IPS DF 4.7 (cell line): ENCODE measurements at regions not wholly inside any gene's neighbourhood (a gene's known extent, or its start where the extent isn't known, plus 50 kb on each side); places are given as distances from the start of the nearest gene placed in this dataset.

Source experiments
- DNase-seq: peaks from one replicate; pipeline ENCODE4 v3.0.0-alpha.2; 2013; ENCODE audit warnings: low spot score; ENCODE audit errors: extremely low read depth

DNA sequence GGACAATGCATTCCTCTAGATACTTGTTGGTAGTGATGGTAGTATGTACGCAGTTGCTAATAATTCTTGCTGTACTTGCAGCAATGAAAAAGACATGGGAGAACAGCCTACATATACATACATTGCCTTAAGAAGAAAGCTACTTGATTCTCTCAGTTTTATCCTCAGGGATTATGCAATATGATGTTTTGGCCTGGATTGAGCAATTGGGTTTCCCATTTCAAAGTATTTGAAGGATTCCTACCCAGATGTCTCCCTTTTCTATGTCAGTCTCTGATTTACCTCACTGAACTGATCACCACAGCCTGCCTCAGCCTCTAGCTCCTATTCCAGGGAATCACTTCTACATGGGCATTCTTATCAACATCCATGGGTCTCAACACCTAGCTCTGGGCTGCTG, 210.1 kb upstream of the CDH10 start:
- no peak for DNase-seq

DNA sequence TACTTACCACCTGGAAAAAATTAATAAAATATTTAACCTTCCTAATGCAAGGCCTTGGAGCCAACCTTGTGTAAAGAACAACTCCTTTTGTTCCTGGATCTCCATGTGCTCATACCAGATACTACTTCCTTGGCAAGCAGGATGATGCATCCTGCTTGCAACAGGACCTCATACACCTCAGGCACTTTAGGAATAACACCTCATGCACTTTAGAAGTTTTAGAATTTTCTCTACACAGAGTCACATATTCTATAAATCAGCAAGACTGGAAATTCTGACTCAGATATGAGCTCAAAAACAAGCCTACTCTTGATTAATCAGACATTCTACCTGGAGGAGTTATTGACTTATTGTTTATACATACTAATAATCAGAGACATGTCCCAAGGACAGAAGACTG, 209.6 kb upstream of the CDH10 start:
- no peak for DNase-seq

DNA sequence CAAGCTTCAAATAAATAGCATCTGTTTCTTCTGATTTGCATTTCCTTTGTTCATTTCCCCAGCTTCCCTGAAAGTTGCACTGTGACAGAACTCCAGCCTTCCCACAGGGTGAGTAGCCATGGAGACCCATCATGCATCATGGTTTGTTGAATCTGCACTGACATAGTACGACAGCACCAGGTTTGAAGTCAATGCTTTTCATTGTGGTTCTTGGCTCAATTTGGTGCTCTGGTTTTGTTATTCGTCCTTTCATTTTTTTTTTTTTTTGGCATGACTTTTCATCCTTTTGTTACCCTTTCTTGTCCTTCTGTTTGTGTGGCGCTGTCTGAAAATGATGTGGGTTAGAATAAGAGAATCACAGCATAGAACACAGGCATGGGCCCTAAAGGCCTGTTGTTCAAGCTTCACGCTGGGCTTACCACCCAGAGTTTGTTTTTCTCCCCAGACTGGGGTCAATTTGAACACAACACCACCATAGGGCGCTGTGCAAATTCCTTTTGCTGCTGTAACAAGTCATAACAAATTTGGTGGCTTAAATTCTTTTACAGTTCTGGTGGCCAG, 206.2 kb upstream of the CDH10 start:
- DNase-seq = no peak

DNA sequence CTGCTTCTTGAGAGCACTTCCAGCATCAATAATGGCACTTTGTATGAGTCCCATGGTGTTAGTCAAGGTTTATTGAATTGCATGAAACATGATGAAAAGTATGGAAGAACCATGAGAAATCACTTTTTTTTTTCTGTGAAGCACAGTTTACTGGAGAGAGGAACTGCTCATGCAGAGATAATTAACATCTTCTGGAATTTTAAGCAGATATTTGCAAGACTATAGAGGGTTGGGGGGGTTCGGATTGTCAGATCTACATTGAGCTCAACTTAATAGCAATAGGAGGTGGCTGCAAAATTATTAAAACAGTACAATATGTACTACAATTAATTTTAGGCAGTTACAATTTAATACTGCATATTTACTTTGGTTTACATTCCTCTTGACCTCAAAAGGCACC, 204.4 kb upstream of the CDH10 start:
- no peak for DNase-seq

DNA sequence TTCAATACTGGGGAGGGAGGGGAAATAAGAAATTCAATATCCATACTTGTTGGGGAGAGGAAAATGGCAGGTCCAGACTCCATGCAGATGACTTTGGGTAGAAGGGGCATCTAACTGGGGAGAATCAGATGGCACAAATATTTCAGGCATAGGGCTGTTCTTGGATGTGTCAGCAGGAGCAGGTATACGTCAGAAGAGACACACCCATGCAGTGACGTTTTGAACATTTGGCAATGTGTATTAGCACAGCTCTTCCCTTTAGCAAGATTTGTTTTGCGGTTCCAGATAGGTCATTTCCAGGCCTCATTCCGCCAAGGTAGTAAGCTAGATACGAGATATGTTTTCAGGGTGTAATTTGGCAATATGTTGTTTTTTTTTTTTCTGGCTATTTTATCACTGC, 187.2 kb upstream of the CDH10 start:
- no peak for DNase-seq

DNA sequence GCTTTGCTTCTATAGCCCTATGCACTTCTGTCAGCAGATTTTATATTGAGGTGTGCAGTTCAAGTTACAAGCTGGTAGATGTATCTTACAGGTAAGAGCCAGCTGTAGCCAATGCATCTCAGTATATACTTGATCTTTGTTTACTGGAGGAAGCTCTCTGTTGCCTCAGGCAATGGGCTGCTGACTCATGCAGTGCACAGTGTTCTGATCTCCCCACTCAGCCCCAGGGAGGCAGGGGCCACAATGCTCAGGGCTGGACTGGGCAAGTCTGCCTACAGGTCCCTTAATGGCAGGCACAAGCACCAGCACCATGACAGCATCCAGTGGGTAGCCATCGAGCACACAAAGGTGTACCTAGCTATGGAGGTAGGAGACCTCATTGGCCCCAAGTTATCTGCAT, 178.8 kb upstream of the CDH10 start:
- DNase-seq = no peak

DNA sequence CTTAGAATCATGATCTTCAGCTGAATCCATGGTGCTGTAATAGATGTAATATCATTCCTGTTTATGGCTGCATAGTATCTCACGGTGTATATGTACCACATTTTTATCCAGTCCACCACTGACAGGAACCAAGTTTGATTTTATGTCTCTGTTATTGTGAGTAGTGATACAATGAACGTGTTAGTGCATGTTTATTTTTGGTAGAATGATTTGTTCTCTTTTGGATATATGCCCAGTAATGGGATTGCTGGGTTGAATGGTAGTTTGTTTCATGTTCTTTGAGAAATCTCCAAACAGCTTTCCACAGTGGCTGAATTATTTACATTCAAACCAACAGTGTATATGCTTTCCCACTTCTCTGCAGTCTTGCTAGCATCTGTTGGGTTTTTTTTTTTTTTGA, 175.1 kb upstream of the CDH10 start:
- no peak for DNase-seq

DNA sequence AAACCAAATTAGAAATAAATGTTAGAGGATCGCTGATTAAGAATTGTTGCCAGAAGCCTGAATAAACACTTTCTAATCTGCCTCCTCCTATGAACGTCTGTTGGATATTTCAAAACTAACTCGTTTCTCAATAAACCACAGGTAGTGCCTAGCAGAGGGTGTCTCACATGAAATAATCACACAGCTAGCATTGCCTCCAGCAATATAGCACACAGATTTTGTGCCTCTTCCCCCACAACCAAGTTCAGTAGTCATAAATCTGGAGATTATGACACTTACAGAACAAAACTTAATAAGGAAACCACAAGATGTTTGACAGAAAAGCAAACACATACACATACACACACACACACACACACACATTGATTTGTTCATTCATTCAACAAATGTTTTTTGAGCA, 173.2 kb upstream of the CDH10 start:
- no peak for DNase-seq

DNA sequence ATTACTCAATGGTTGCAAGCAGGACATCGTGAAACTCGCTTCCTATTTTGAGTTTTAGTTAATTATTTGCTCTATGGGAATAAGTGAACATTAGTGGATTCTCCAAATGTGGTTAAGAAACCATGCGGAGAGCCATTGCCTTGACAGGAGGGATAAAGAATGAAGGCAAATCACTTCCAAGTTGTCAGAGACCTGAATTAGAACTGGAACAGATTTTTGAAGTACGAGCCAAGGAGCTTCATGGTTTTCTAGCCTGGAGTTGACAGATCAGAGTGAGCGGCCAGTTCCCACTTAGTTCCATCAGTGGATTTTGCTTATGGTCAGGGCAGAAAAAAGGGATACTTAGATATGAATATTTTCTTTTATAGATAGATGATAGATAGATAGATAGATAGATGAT, 171.4 kb upstream of the CDH10 start:
- DNase-seq = no peak

DNA sequence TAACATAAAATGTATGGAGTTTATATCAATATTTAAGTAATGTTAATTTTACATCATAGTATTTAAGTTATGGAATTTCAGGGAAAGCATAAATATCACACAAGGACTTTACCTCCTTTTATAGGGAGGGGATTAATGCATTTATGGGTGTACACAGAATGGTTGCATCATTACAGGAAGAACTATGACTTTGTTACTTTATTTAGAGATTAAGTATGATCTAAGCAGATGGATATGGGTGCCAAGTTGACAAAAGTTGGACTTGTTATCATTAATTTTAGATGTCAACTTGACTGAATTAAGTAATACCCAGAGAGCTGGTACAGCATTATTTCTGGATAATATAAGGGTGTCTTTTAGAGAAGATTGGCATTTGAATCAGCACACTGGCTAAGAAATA, 160.5 kb upstream of the CDH10 start:
- no peak for DNase-seq

DNA sequence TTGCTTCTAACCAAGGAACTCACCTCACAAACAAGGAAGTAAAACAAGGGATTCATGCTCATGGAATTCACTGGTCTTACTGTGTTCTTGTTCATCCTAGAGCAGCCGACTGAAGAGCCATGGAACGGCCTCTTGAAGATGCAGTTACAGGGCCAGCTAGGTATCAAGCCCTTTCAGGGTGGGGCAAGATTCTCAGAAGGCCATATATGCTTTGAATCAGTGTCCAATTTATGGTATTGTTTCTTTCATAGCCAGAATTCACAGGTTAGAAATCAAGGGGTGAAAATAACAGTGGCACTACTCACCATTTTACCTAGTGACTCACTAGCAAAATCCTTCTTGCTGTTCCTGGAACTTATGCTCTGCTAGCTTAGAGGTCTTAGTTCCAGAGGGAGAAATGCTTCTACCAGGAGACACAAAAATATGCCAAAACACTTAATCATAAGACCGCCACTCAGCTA, 159.5 kb upstream of the CDH10 start:
- DNase-seq = no peak

DNA sequence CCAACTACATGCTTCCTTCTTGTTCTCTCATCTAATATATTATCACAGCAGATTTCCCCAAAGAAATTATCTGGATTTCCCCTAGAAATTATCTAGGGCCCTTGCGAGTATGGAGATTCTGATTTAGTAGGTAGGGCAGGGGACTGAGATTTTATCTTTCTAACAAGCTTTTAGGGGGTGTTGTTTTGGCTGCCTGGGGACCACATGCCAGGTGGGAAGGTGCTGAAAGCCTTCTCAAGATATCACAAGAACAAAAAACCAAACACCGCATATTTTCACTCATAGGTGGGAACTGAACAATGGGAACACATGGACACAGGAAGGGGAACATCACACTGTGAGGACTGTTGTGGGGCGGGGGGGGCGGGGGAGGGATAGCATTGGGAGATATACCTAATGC, 146.5 kb upstream of the CDH10 start:
- no peak for DNase-seq

DNA sequence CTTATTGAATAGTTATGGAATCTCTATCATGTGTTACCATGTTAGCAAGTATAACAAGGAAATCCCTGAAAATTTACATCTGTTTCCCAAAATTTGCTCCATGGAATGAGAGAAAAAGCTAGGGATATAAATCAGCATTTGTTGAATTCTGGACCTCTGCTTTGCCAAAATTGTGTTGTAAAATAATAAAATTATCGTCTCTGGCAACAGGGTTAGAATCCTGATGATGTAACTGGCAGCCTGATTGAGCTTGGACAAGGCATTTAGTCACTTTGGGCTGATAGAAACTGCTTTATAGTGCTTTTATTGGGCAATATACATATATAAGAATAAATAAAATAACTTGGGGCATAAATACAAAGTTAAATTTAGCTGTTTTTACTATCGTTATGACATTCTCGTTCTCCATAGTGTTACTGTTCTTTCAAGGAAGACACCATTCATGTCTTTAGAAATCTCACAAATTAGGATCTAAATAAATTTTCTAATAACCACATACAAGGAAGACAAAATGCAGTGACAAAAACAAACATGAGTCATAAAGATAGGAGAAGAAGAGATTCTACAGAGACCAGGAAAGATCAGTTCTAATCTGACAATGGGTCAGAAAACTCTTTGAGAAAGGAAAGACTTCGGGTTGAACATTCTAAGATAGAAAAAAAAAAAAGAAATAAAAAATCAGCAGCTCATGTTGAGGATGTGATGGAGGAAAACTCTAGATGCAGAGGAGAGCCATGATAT, 145.0 kb upstream of the CDH10 start:
- DNase-seq = no peak

DNA sequence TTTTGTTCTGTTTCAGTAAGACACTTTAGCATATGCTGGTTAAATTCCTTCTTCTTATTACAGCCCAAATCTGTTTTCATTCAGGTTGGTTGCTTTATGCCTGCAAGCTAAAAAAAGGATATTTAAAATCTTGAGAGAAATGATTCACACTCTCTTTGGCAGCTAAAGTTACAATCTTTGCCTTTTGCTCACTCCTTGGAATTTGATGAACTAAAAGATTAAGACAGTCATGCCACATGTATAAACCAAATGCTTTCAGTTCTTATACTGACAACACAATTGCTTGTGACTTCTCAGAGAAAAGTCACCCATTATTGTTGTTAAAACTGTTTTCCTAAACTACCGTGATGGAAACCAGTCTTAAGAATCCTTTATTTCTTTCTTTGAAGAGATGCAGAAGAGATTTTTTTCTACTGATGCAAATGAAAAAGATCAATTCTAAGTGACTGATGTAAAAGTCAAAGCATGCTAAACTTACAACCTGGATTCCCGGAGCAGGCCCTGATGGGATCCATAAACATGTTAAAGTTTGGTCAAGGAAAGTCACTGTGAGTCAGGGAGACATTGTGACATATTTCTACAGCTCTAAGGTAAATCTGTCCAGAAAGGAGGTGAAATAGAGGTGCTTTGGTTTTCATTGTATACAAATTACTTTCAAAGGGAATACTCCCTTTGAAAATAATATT, 144.2 kb upstream of the CDH10 start:
- DNase-seq = no peak

DNA sequence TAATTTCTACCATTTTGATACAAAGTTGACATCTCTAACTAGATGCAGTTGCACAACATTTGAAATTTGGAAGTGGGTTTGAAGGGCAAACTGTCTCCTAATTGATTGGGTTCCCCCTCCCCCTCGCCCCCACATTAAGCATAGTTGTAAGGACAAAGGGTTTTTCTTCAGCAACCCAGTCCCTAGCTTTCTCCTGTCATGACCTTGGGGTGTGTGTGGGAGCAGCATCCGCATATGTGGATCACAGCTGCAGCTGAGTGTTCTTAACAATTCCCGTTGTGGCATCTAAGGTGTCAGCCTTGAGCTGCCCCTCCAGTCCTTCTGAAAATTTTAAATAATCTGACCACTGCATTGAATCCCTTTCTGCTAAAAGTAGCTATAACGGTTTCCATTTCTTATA, 141.3 kb upstream of the CDH10 start:
- no peak for DNase-seq

DNA sequence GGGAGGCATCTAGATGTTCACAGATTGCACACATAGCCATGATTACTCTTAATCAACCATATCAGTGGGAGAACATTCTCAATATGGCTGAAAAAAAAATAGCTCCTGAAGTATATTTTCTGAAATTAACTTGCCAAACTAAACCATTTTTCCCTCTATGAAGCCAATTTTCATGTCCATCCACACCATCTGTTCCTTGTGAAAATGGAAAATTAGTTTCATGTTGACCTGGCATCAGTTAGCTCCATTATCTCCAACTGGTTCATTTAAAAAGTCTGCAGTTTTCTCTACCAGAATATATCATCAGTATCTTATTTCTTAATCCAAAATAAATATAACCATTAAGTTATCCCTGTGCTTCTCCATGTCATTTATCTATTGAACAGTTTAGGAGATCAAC, 138.8 kb upstream of the CDH10 start:
- no peak for DNase-seq

DNA sequence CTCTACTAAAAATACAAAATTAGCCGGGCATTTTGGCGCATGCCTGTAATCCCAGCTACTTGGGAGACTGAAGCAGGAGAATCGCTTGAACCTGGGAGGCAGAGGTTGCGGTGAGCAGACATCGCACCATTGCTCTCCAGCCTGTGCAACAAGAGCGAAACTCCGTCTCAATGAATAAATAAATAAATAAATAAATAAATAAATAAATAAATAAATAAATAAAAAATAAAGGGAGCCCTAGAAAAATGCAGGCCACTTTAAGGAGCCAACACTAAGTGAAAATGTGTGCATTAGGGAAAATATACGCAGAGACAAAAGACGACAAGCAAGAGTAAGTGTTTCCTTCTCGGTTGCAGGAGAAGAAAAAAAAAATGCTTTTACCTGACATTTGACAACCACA, 132.6 kb upstream of the CDH10 start:
- no peak for DNase-seq

DNA sequence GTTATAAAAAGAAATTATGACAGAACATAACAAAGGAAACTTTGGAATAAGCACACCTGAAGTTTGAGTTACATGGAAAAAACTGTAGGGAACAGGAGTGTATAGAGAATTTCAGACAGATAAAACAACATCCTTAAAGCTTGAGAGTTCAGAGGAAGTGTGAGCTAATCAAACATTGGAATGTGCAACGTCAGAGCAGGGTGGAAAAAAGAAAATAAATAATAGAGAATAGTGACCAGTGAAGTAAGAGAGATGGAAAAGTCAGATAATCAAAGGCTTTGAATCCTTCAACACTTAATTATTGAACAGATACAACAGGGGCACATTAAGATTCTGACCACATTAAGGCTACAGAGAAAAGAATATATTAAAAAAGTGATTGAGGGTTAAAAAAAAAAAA, 128.5 kb upstream of the CDH10 start:
- no peak for DNase-seq

DNA sequence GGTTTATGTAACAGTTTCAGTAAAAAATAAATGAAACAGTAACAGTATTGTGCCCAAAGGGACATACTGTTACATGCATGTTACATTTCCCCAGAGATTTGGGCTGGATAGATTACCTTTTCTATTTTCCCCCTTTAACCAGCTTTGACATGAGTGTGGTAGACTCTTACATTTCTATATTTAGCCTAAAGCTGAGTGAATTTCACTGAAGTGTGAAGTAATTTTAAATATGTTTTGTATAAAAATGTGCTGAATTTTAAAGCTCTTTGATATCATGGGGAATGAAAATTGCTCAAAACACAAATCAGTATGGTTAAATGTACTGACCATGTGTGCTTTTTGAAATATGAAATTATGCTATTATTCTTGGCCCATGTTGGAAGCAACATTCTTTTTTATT, 122.3 kb upstream of the CDH10 start:
- DNase-seq = no peak

DNA sequence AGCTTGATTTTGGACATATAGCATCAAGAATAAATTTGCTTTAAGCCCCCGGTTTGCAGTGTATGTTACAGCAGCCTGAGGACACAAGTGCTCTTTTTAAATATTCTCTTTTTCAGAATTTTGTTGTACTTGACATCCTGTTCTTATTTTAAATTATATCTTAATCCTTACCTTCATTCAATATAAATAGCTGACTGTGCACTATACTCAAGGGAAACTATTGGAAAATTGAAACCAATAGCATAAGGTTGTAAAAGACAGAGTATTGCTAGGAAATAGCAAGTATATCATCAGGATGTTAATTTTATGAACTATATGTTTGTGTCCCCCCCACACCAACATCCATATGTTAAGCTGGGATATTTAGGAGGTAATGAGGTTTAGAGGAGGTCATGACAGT, 120.4 kb upstream of the CDH10 start:
- no peak for DNase-seq

DNA sequence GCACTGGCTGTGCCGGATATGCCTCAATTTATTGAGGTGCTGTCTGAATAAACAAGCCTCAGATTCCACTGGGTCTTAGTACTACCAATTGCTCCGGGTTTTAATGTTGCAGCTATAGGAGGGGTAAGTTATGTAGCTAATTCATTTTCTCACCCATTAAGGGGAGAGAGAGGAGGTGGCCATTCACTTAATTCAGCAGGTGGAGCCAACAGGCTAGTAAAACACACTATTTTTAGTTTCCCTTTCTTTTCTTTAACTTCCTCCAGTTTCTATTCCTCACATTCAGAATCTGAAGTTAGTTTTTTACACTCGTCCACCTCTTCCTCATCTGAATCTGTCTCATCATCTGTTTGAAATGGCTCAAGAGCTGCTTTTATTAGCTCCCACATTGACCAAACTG, 105.6 kb upstream of the CDH10 start:
- no peak for DNase-seq

DNA sequence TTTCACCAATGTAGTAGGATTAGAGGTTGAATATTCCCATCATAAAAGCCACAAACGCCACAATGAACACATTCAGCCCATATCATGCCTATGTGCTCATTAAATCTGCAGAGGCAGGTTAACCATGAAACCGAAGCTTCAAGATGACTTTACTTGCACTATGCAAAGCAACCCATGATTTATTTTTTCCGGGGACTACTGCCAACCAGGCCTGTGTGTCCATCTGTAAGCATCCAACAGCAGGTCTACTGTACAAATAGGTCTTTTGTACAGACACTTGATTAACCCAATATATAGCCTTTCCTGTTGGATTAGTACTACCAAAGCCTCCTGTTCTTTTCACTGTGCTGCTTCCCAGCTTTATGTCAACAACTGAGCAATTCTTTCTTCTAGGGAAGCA, 104.9 kb upstream of the CDH10 start:
- no peak for DNase-seq

DNA sequence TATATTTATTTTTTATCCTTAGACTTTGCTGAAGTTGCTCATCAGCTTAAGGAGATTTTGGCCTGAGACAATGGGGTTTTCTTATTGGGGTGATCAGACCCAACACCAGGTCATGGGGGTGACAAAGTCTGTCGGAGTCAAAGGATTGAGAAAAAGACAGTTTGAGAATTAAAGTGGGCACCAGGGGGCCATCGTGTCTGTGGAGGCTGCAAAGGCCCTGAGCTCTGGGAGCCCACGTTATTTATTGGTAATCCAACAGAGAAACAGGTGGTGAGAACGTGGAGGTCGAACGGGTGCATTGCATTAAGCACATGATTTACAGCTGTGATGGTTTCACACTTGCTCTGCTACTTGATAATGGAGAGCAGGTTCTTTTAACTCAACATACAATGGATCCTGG, 102.5 kb upstream of the CDH10 start:
- no peak for DNase-seq
